Mucosa of rectum (tissue), 2 donors: ENCODE measurements at regions not wholly inside any gene's neighbourhood (a gene's known extent, or its start where the extent isn't known, plus 50 kb on each side); places are given as distances from the start of the nearest gene placed in this dataset.

Experiments
- H3K27ac ChIP-seq, 2 donors: one replicate each; pipeline ENCODE4 v1.7.0; 2013; ENCODE audit warnings: inconsistent platforms in 2 of 2, low read depth in 2 of 2, low read length in 2 of 2
- H3K27me3 ChIP-seq, 2 donors: one replicate each; pipeline ENCODE4 v1.7.0; 2013; ENCODE audit warnings: low read length in 2 of 2; ENCODE audit not compliant: control insufficient read depth in 2 of 2, insufficient read depth in 2 of 2
- H3K36me3 ChIP-seq, 2 donors: one replicate each; pipeline ENCODE4 v1.7.0; 2013; ENCODE audit warnings: low read length in 2 of 2; ENCODE audit not compliant: control insufficient read depth in 2 of 2, insufficient read depth in 2 of 2
- H3K4me1 ChIP-seq, 2 donors: one replicate each; pipeline ENCODE4 v1.7.0; 2013; ENCODE audit warnings: low read length in 2 of 2, mild to moderate bottlenecking in 1 of 2; ENCODE audit not compliant: control insufficient read depth in 2 of 2, insufficient read depth in 2 of 2
- H3K4me3 ChIP-seq, 2 donors: one replicate each; pipeline ENCODE4 v1.7.0; 2013; ENCODE audit warnings: low read length in 2 of 2
- H3K9ac ChIP-seq, 2 donors: one replicate each; pipeline ENCODE4 v1.7.0; 2013; ENCODE audit warnings: low read length in 2 of 2, low read depth in 1 of 2, mild to moderate bottlenecking in 1 of 2
- H3K9me3 ChIP-seq, 2 donors: one replicate each; pipeline ENCODE4 v1.7.0; 2013; ENCODE audit warnings: low read length in 2 of 2; ENCODE audit not compliant: control insufficient read depth in 2 of 2
- donor health status: healthy.
- donor health status: Normal muscosa, but diverticular disease.

GRCh38 chr12:47547077-47547476 lies 158.8 kb downstream of the RPAP3 start:
- no peaks in the 10 kb centered on the region for H3K9me3 ChIP-seq
- no peaks in the 10 kb centered on the region for H3K27me3 ChIP-seq
- H3K36me3 ChIP-seq = no peaks in the 10 kb centered on the region
- no peaks in the 10 kb centered on the region for H3K4me1 ChIP-seq
- H3K9ac ChIP-seq = no peak overlapping the region
- H3K4me3 ChIP-seq = no peak overlapping the region
- H3K27ac ChIP-seq = no peak overlapping the region

DNA sequence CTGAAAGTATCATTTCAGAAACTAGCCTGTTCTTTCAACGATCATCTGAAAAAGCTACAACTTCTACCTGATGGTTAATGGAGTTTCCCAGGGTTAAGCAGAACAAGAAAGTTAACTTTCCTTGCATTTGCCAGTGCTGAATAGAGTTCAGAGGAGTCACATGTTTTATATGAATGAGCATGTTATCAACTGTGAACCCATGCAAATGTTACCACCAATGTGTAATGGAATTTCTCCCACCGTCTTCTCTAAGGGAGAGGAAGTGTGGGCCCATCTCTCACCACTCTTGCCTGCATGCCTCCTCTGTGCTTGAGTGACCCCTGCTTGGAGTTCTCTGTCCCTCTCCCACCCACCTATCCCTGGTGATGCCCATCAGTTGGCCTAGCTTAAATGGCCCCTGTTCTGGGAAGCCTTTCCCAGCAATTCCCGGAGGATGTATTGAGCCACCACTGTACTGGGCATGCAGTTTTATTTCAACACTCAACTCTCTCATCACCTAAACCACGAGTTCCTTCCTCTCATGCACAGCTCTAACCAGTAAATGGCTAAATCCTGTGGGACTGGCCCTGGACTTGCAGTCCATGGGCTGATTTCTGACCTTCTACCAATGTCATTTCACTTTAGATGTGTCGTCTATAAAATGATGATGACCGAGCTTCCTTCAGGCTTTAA lies 159.8 kb downstream of the RPAP3 start:
- Histone ChIP-seq H3K27ac (no peak overlapping the region), H3K9me3 (no peaks in the 10 kb centered on the region), H3K4me3 (no peak overlapping the region), H3K27me3 (no peaks in the 10 kb centered on the region), H3K36me3 (no peaks in the 10 kb centered on the region), H3K9ac (no peak overlapping the region), H3K4me1 (no peaks in the 10 kb centered on the region)

DNA sequence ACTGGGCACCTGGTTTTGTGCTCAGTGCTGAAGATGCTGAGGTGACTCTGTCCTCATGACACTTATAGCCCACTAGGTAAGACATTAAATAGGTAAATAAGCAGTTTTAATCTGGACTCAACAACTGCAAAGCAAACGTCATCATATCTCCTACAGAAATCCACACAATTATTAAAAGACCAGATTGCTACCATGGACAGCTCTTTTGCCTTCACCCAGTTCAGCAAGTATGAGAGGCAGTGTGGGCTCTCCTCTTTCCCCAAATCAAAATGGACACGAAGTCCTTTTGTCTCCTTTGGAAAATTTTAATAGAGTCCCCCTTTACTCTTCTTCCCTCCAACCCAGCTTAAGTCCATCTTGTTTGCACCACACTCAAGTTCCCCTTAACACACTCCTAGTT lies 171.1 kb downstream of the RPAP3 start:
- H3K4me1 ChIP-seq = no peaks in the 10 kb centered on the region
- no peaks in the 10 kb centered on the region for H3K36me3 ChIP-seq
- H3K27me3 ChIP-seq = no peaks in the 10 kb centered on the region
- no peak overlapping the region for H3K27ac ChIP-seq
- no peaks in the 10 kb centered on the region for H3K9me3 ChIP-seq
- no peak overlapping the region for H3K9ac ChIP-seq
- H3K4me3 ChIP-seq = no peak overlapping the region

DNA sequence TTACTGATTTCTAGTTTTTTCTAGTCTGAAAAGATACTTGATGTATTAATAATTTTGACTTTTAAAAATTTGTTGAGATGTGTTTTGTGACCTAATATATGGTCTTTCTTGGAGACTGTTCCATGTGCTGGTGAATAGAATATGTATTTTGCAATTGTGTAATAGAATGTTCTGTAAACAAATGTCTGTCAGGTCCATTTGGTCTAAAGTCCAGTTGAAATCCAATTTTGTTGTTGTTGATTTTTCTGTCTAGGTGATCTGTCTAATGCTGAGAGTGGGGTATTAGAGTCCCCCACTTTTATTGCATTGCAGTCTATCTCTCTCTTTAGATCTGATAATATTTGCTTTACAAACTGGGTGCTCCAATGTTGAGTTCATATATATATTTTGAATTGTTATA lies 175.8 kb downstream of the RPAP3 start:
- no peak overlapping the region for H3K4me3 ChIP-seq
- H3K27me3 ChIP-seq = no peaks in the 10 kb centered on the region
- no peaks in the 10 kb centered on the region for H3K36me3 ChIP-seq
- no peaks in the 10 kb centered on the region for H3K4me1 ChIP-seq
- no peak overlapping the region for H3K27ac ChIP-seq
- no peaks in the 10 kb centered on the region for H3K9me3 ChIP-seq
- no peak overlapping the region for H3K9ac ChIP-seq

- Histone ChIP-seq H3K27me3 (no peaks in the 10 kb centered on the region), H3K27ac (no peak overlapping the region), H3K4me1 (no peaks in the 10 kb centered on the region), H3K4me3 (no peak overlapping the region), H3K9ac (no peak overlapping the region), H3K36me3 (no peaks in the 10 kb centered on the region), H3K9me3 (no peaks in the 10 kb centered on the region)
Measured at GRCh38 chr12:47527816-47528215, 178.0 kb downstream of the RPAP3 start.

GRCh38 chr12:47520029-47520428 lies 185.8 kb downstream of the RPAP3 start:
- H3K27me3 ChIP-seq = no peaks in the 10 kb centered on the region
- no peaks in the 10 kb centered on the region for H3K9me3 ChIP-seq
- no peak overlapping the region for H3K4me3 ChIP-seq
- H3K9ac ChIP-seq = no peak overlapping the region
- no peaks in the 10 kb centered on the region for H3K36me3 ChIP-seq
- no peaks in the 10 kb centered on the region for H3K4me1 ChIP-seq
- no peak overlapping the region for H3K27ac ChIP-seq

GRCh38 chr12:47517122-47517521 lies 188.7 kb downstream of the RPAP3 start:
- Histone ChIP-seq H3K9ac (no peak overlapping the region), H3K27ac (no peak overlapping the region), H3K36me3 (no peaks in the 10 kb centered on the region), H3K9me3 (no peaks in the 10 kb centered on the region), H3K27me3 (no peaks in the 10 kb centered on the region), H3K4me1 (no peaks in the 10 kb centered on the region), H3K4me3 (no peak overlapping the region)

DNA sequence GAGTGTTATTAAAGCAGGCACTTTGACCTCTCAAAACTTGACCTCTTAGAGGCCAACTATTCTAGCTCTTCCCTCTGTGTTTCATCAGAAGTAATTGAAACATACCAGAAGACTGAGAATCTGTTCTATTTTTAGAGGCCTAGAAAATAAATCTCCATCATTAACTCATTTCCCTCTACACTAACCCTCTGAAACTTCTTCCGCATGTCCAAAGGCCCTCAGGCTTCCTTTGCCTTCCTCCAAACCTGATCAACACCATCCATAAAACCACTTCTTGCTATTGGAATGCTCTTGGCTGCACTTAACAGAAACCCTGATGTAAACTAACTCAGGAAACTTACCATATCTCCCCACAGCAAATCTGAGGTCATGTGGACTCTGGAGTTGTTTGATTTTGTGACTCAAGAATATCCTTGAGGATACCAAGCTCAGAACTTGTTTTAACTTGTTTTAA lies 196.4 kb downstream of the RPAP3 start:
- no peak overlapping the region for H3K27ac ChIP-seq
- peaks cover 0 to 2% of the 10 kb centered on the region in 2 donors for H3K9me3 ChIP-seq
- no peaks in the 10 kb centered on the region for H3K27me3 ChIP-seq
- H3K4me1 ChIP-seq = no peaks in the 10 kb centered on the region
- H3K9ac ChIP-seq = no peak overlapping the region
- H3K36me3 ChIP-seq = no peaks in the 10 kb centered on the region
- H3K4me3 ChIP-seq = no peak overlapping the region

DNA sequence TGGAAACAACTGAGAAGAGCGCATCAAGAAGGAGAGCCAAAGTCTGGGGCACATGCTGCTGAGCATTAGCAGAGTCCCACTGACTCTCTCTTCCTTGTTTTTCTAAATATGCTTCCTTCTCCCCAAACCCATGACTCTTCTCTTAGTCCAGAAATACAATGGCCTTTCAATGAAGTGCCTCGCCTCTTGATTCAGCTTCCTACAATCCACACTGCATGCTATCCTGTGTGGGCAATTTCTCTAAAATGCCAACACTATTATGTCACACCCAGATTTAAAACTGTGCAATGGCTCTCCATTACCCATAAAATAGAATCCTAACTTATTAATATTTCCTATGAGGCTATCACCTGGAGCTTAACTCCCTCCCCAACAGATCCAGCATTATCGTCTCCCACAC lies 198.6 kb downstream of the RPAP3 start:
- H3K27me3 ChIP-seq = no peaks in the 10 kb centered on the region
- H3K4me3 ChIP-seq = no peak overlapping the region
- no peak overlapping the region for H3K27ac ChIP-seq
- H3K9ac ChIP-seq = no peak overlapping the region
- no peaks in the 10 kb centered on the region for H3K4me1 ChIP-seq
- no peaks in the 10 kb centered on the region for H3K36me3 ChIP-seq
- H3K9me3 ChIP-seq = peaks cover 0 to 2% of the 10 kb centered on the region in 2 donors

- Histone ChIP-seq H3K9me3 (peaks cover 0 to 2% of the 10 kb centered on the region in 2 donors), H3K27ac (no peak overlapping the region), H3K9ac (no peak overlapping the region), H3K27me3 (no peaks in the 10 kb centered on the region), H3K4me1 (no peaks in the 10 kb centered on the region), H3K36me3 (no peaks in the 10 kb centered on the region), H3K4me3 (no peak overlapping the region)
Measured at GRCh38 chr12:47504775-47505446, 200.9 kb downstream of the RPAP3 start.
